SU-DHL-6 (cell line): ENCODE measurements at regions not wholly inside any gene's neighbourhood (a gene's known extent, or its start where the extent isn't known, plus 50 kb on each side); places are given as distances from the start of the nearest gene placed in this dataset.

Source experiments
- EZH2phosphoT487 ChIP-seq: fragments of 200-600 bp; sonication (generic), shearing (Covaris generic); conservative IDR thresholded peaks from 2 replicates; pipeline ENCODE4 v1.6.1; 2018; ENCODE audit warnings: mild to moderate bottlenecking, antibody characterized with exemption, low read length, moderate library complexity, mixed read lengths
- TF ChIP-seq, protein P1 (sequence below): fragments of 200-600 bp; sonication (generic); IDR thresholded peaks from one replicate; pipeline ENCODE4 v1.5.1; 2017; ENCODE audit warnings: antibody characterized with exemption, mild to moderate bottlenecking, low read length, moderate library complexity; ENCODE audit not compliant: insufficient read depth, poor library complexity, severe bottlenecking

DNA sequence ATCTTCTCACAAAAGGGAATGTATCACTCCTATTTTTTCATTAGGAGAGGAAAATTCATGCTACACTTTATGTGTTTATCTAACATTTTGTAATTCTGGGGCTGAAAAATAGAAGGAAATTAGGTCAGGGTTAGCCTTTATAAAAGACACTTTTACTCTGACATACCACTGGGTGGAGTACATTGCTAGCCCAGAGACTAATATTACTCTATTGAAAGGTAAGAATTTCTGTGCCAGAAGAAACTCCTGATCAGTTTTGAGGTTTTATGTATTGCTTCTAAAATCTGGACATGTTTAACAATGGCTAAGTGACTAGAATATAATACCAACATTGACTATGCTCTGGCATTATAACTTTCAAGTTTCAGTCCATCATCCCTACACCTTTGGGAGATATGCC lies 724.6 kb downstream of the USP25 start:
- TF ChIP-seq, protein P1, sequence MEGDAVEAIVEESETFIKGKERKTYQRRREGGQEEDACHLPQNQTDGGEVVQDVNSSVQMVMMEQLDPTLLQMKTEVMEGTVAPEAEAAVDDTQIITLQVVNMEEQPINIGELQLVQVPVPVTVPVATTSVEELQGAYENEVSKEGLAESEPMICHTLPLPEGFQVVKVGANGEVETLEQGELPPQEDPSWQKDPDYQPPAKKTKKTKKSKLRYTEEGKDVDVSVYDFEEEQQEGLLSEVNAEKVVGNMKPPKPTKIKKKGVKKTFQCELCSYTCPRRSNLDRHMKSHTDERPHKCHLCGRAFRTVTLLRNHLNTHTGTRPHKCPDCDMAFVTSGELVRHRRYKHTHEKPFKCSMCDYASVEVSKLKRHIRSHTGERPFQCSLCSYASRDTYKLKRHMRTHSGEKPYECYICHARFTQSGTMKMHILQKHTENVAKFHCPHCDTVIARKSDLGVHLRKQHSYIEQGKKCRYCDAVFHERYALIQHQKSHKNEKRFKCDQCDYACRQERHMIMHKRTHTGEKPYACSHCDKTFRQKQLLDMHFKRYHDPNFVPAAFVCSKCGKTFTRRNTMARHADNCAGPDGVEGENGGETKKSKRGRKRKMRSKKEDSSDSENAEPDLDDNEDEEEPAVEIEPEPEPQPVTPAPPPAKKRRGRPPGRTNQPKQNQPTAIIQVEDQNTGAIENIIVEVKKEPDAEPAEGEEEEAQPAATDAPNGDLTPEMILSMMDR, result no peak
- no peak for TF ChIP-seq EZH2phosphoT487
